Breast epithelium (tissue), 4 donors: ENCODE measurements at regions not wholly inside any gene's neighbourhood (a gene's known extent, or its start where the extent isn't known, plus 50 kb on each side); places are given as distances from the start of the nearest gene placed in this dataset.

Experiments used
- DNase-seq, 2 donors: peaks; one replicate each; pipeline ENCODE4 v3.0.0-alpha.2; 2019; ENCODE audit warnings: low spot score in 2 of 2
- H3K27ac ChIP-seq, 2 donors: fragments of 200-600 bp; sonication (generic) in 1 of 2; one replicate each; pipeline ENCODE4 v1.5.1; 2016 to 2019; ENCODE audit warnings: mild to moderate bottlenecking in 1 of 2
- H3K27me3 ChIP-seq, 2 donors: fragments of 200-600 bp; sonication (generic) in 1 of 2; one replicate each; pipeline versions ENCODE4 v1.5.1 to v1.6.0; 2017 to 2019; ENCODE audit warnings: control low read depth in 1 of 2, mild to moderate bottlenecking in 1 of 2
- H3K36me3 ChIP-seq: fragments of 200-600 bp; one replicate; pipeline ENCODE4 v1.5.1; 2019
- H3K4me1 ChIP-seq, 2 donors: fragments of 200-600 bp; sonication (generic); one replicate each; pipeline ENCODE4 v1.5.1; 2016 to 2019; ENCODE audit warnings: control low read depth in 1 of 2
- H3K4me3 ChIP-seq, 3 donors: fragments of 200-600 bp; sonication (generic); 1 replicate in 2 of 3; 2 replicates in 1 of 3; pipeline ENCODE4 v1.5.1; 2016 to 2019; ENCODE audit warnings: mild to moderate bottlenecking in 3 of 3, moderate library complexity in 2 of 3
- H3K9me3 ChIP-seq, 2 donors: fragments of 200-600 bp; sonication (generic) in 1 of 2; one replicate each; pipeline ENCODE4 v1.5.1; 2016 to 2019; ENCODE audit warnings: control low read depth in 1 of 2
- CTCF ChIP-seq, 3 donors: fragments of 450-650 bp; IDR thresholded peaks; one replicate each; pipeline ENCODE4 v1.5.1; 2016 to 2017; ENCODE audit warnings: antibody characterized with exemption in 3 of 3, mild to moderate bottlenecking in 3 of 3, moderate library complexity in 3 of 3
- POLR2A ChIP-seq: fragments of 450-650 bp; IDR thresholded peaks from one replicate; pipeline ENCODE4 v1.6.1; 2016; ENCODE audit warnings: antibody characterized with exemption, mild to moderate bottlenecking, moderate library complexity
- POLR2AphosphoS5 ChIP-seq, 3 donors: sonication (generic); formaldehyde crosslinking; IDR thresholded peaks; one replicate each; pipeline ENCODE4 v1.6.1; 2017; ENCODE audit warnings: antibody characterized with exemption in 3 of 3
- intact Hi-C: fragments of 100-400 bp; cut with DNase I; formaldehyde crosslinking; loops from one replicate; pipeline ENCODE4 v1.15.1; 2023; ENCODE audit warnings: low total_unique reads

- intact Hi-C loops: no loop called here
- Histone ChIP-seq H3K4me1 (no peaks in the 10 kb centered on the region), H3K27me3 (no peaks in the 10 kb centered on the region), H3K4me3 (no peak overlapping the region), H3K9me3 (no peaks in the 10 kb centered on the region), H3K36me3 (no peaks in the 10 kb centered on the region), H3K27ac (no peak overlapping the region)
- no peak for TF ChIP-seq CTCF (IDR thresholded peaks at IDR 0.05)
- TF ChIP-seq POLR2A: no peak
- no peak for TF ChIP-seq POLR2AphosphoS5 (IDR thresholded peaks at IDR 0.05)
- no peak for DNase-seq
Observed at GRCh38 chr20:52275181-52275691, 83.7 kb upstream of the ZFP64 start.

DNA sequence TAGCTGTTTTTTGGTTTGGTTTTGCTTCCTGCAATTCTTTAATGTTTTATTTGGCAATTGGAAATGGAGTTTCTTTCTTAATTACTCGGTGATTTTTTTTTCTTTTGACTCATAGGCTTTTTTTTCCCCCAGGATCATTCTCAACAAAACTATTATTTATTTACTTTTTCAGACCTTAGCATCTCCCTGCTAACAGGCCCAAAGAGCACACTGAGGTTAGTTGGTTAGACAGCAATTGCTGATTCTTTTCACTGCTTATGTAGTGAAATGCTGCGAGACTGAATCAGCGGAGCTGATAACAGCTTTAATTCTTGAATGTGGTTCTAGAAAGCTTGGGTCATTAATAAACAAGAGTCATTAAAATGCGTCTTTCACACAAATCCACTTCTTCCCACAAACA is 79.1 kb upstream of the ZFP64 start:
- TF ChIP-seq POLR2A (no peak), CTCF (IDR thresholded peaks at IDR 0.05) (no peak)
- Histone ChIP-seq H3K9me3 (no peaks in the 10 kb centered on the region), H3K27ac (no peak overlapping the region), H3K4me1 (no peaks in the 10 kb centered on the region), H3K36me3 (no peaks in the 10 kb centered on the region), H3K27me3 (no peaks in the 10 kb centered on the region), H3K4me3 (no peak overlapping the region)
- DNase-seq: no peak
- intact Hi-C loops: no loop called here

DNA sequence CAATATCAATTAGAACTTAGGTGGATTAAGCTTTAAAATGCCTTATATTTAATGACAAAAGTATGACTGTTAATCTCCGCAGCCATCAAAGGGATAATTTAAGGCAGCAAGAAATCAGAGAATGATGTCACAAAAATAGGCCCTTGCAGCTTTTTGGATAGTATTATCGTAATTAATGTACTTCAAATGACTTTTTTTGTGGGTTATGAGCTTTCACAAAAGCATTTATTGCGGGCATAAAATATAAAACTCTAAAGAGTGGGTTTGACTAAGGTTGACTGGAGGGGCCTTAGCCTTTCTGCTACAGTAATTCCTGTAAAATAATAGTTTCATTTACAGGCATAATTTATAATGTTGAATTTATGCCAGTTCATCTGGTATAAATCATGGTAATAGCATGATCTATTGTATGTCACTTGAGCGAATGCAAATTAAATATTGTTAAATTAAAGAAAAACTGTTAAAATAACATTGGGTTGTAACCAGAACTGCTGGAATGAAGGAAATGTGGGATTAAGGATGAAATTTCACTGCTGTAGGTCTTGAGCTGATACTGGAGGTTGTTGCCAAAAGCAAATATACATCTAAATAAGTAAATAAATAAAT is 78.5 kb upstream of the ZFP64 start:
- H3K36me3 ChIP-seq: no peaks in the 10 kb centered on the region
- no peak for TF ChIP-seq POLR2AphosphoS5 (IDR thresholded peaks at IDR 0.05)
- TF ChIP-seq POLR2A: no peak
- TF ChIP-seq CTCF (IDR thresholded peaks at IDR 0.05): no peak
- no peaks in the 10 kb centered on the region for H3K4me1 ChIP-seq
- intact Hi-C loops: no loop called here
- DNase-seq: no peak
- no peaks in the 10 kb centered on the region for H3K27me3 ChIP-seq
- H3K27ac ChIP-seq: no peak overlapping the region
- no peak overlapping the region for H3K4me3 ChIP-seq
- no peaks in the 10 kb centered on the region for H3K9me3 ChIP-seq

- Histone ChIP-seq H3K36me3 (no peaks in the 10 kb centered on the region), H3K27ac (no peak overlapping the region), H3K4me1 (no peaks in the 10 kb centered on the region), H3K9me3 (no peaks in the 10 kb centered on the region), H3K4me3 (no peak overlapping the region), H3K27me3 (no peaks in the 10 kb centered on the region)
- TF ChIP-seq POLR2A (no peak), CTCF (IDR thresholded peaks at IDR 0.05) (no peak), POLR2AphosphoS5 (IDR thresholded peaks at IDR 0.05) (no peak)
- no peak for DNase-seq
- intact Hi-C loops: no loop called here
Observed at GRCh38 chr20:52269321-52269720, 77.7 kb upstream of the ZFP64 start.

DNA sequence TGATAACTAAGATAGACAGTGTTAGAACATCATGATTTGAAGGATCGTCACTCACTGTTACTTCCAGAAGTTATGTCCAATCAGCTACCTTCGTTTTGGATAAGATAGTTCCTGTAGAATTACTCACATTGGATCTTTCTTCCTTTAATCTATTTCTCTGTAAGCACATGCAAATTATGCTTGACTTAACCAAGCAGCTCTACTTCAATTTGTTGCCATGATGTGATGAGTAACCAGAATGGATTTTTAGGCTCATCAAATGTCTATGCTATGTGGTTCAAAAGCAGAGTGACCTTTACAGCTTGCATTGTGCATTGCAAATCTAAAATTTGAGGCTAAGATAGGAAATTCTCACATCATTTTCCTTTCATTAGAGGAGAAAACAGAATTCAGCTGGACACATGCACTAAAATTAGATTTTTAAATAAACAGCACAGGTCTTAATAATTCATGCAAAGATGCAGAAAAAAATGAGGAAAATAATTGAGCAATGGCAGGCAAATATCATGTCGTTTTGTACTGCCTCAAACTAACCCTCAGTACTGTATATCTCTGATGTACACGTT is 76.7 kb upstream of the ZFP64 start:
- Histone ChIP-seq H3K27me3 (no peaks in the 10 kb centered on the region), H3K4me3 (no peak overlapping the region), H3K9me3 (no peaks in the 10 kb centered on the region), H3K4me1 (no peaks in the 10 kb centered on the region), H3K36me3 (no peaks in the 10 kb centered on the region), H3K27ac (no peak overlapping the region)
- TF ChIP-seq CTCF (IDR thresholded peaks at IDR 0.05) (no peak), POLR2AphosphoS5 (IDR thresholded peaks at IDR 0.05) (no peak), POLR2A (no peak)
- no peak for DNase-seq
- intact Hi-C loops: no loop called here
